ENCODE measurements at regions not wholly inside any gene's neighbourhood (a gene's known extent, or its start where the extent isn't known, plus 50 kb on each side); places are given as distances from the start of the nearest gene placed in this dataset.

GRCh38 chr12:108055141-108055540 is 73.9 kb upstream of the WSCD2 start:
- H3K27me3 ChIP-seq (ENCODE audit: control insufficient read depth, low read length) = peaks cover 13% of the 10 kb centered on the region

GRCh38 chr12:108060067-108060466 is 69.0 kb upstream of the WSCD2 start:
- Histone ChIP-seq H3K4me3 (ENCODE audit: low read length) (no peak overlapping the region), H3K9me3 (ENCODE audit: control insufficient read depth, insufficient read depth, low read length) (no peaks in the 10 kb centered on the region), H3K79me2 (ENCODE audit: control insufficient read depth, low read length) (no peaks in the 10 kb centered on the region), H3K27me3 (ENCODE audit: control insufficient read depth, low read length) (peaks cover 5% of the 10 kb centered on the region), H3K27ac (ENCODE audit: low read depth, low read length) (no peak overlapping the region), H4K20me1 (ENCODE audit: control insufficient read depth, insufficient read depth, low read depth, low read length) (no peaks in the 10 kb centered on the region), H3K36me3 (ENCODE audit: control insufficient read depth, low read length) (no peaks in the 10 kb centered on the region), H3K9me2 (replicated peaks; ENCODE audit: control insufficient read depth, low read length) (no peaks in the 10 kb centered on the region), H3K4me1 (ENCODE audit: control insufficient read depth, low read length) (no peaks in the 10 kb centered on the region), H3K4me2 (ENCODE audit: low read length) (no peak overlapping the region), H3F3A (ENCODE audit: control insufficient read depth, insufficient read depth) (no peaks in the 10 kb centered on the region)
- no peak for TF ChIP-seq EZH2phosphoT487 (IDR thresholded peaks at IDR 0.05; ENCODE audit: borderline replicate concordance, low read length)
- no peak for TF ChIP-seq CTCF (IDR thresholded peaks at IDR 0.05; ENCODE audit: low read depth, low read length, poor library complexity, severe bottlenecking)

More at GRCh38 chr12:108055141-108055540, 73.9 kb upstream of the WSCD2 start:
- H4K20me1 ChIP-seq (ENCODE audit: control insufficient read depth, insufficient read depth, low read depth, low read length) = no peaks in the 10 kb centered on the region
- no peaks in the 10 kb centered on the region for H3K79me2 ChIP-seq (ENCODE audit: control insufficient read depth, low read length)
- H3K4me3 ChIP-seq (ENCODE audit: low read length) = no peak overlapping the region
- TF ChIP-seq EZH2phosphoT487 (IDR thresholded peaks at IDR 0.05; ENCODE audit: borderline replicate concordance, low read length) (no peak), CTCF (IDR thresholded peaks at IDR 0.05; ENCODE audit: low read depth, low read length, poor library complexity, severe bottlenecking) (no peak)
- no peaks in the 10 kb centered on the region for H3F3A ChIP-seq (ENCODE audit: control insufficient read depth, insufficient read depth)
- no peak overlapping the region for H3K4me2 ChIP-seq (ENCODE audit: low read length)
- no peak overlapping the region for H3K27ac ChIP-seq (ENCODE audit: low read depth, low read length)
- no peaks in the 10 kb centered on the region for H3K36me3 ChIP-seq (ENCODE audit: control insufficient read depth, low read length)
- H3K4me1 ChIP-seq (ENCODE audit: control insufficient read depth, low read length) = no peaks in the 10 kb centered on the region
- H3K9me2 ChIP-seq (replicated peaks; ENCODE audit: control insufficient read depth, low read length) = no peaks in the 10 kb centered on the region
- H3K9me3 ChIP-seq (ENCODE audit: control insufficient read depth, insufficient read depth, low read length) = no peaks in the 10 kb centered on the region

- Histone ChIP-seq H3K4me1 (ENCODE audit: control insufficient read depth, low read length) (no peaks in the 10 kb centered on the region), H3F3A (ENCODE audit: control insufficient read depth, insufficient read depth) (no peaks in the 10 kb centered on the region), H4K20me1 (ENCODE audit: control insufficient read depth, insufficient read depth, low read depth, low read length) (no peaks in the 10 kb centered on the region), H3K4me2 (ENCODE audit: low read length) (no peak overlapping the region), H3K27ac (ENCODE audit: low read depth, low read length) (no peak overlapping the region), H3K27me3 (ENCODE audit: control insufficient read depth, low read length) (no peaks in the 10 kb centered on the region; the same call in 1 of the 2 replicates), H3K79me2 (ENCODE audit: control insufficient read depth, low read length) (no peaks in the 10 kb centered on the region), H3K9me2 (replicated peaks; ENCODE audit: control insufficient read depth, low read length) (no peaks in the 10 kb centered on the region), H3K9me3 (ENCODE audit: control insufficient read depth, insufficient read depth, low read length) (no peaks in the 10 kb centered on the region), H3K36me3 (ENCODE audit: control insufficient read depth, low read length) (no peaks in the 10 kb centered on the region), H3K4me3 (ENCODE audit: low read length) (no peak overlapping the region)
- TF ChIP-seq CTCF (IDR thresholded peaks at IDR 0.05; ENCODE audit: low read depth, low read length, poor library complexity, severe bottlenecking) = no peak
- no peak for TF ChIP-seq EZH2phosphoT487 (IDR thresholded peaks at IDR 0.05; ENCODE audit: borderline replicate concordance, low read length)
Measured at GRCh38 chr12:108060903-108061302, 68.2 kb upstream of the WSCD2 start.

Measured in DOHH2 (cell line).